ENCODE measurements at regions not wholly inside any gene's neighbourhood (a gene's known extent, or its start where the extent isn't known, plus 50 kb on each side); places are given as distances from the start of the nearest gene placed in this dataset.

DNA sequence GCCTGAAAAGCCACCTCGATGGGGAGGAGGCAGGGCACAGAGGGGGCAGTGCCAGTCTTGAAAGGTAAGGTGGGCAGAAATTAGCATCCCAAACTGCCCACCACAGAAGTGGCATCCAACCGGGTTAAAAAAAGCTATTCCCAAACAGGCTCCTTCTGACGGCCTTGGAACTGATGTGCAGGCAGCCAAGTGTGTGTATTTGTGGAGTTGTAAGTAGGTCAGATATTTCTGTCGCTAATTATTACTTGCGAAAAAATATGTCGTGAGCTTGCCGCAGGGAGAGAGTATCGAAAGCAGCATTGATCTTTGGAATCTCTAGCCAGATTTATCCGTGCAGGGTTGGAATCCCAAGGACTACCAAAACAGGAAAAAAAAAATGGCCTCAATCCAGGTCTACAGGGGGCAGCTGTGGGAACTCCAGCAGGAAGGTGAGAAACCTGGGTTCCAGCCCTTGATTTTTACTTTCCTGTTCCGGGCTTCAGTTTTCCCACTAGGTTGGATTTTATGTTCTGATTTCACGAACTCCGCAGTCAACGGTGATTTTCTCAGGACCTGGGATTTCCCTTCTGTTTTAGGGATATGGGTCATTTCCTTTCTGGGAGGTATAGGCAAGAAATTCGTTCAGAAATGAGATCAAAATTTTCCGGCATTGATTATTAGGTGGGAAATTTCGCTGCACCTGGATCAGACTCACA, 200.8 kb downstream of the RGS3 start:
- H3K27me3 ChIP-seq, result peaks cover 11% of the 10 kb centered on the region
- WGBS (ENCODE audit: low lambda C conversion rate, missing lambda C conversion rate), result 88% methylated on average over 16 of the region's 16 CpGs
- no peaks in the 10 kb centered on the region for H3K9me2 ChIP-seq (replicated peaks; ENCODE audit: insufficient read depth)
- H2AFZ ChIP-seq, result no peak overlapping the region
- TF ChIP-seq EZH2phosphoT487 (IDR thresholded peaks at IDR 0.05; ENCODE audit: low read depth, severe bottlenecking, unreplicated experiment) (no peak), EZH2 (IDR thresholded peaks at IDR 0.05; ENCODE audit: borderline replicate concordance) (no peak)
- TF ChIP-seq, protein P1, sequence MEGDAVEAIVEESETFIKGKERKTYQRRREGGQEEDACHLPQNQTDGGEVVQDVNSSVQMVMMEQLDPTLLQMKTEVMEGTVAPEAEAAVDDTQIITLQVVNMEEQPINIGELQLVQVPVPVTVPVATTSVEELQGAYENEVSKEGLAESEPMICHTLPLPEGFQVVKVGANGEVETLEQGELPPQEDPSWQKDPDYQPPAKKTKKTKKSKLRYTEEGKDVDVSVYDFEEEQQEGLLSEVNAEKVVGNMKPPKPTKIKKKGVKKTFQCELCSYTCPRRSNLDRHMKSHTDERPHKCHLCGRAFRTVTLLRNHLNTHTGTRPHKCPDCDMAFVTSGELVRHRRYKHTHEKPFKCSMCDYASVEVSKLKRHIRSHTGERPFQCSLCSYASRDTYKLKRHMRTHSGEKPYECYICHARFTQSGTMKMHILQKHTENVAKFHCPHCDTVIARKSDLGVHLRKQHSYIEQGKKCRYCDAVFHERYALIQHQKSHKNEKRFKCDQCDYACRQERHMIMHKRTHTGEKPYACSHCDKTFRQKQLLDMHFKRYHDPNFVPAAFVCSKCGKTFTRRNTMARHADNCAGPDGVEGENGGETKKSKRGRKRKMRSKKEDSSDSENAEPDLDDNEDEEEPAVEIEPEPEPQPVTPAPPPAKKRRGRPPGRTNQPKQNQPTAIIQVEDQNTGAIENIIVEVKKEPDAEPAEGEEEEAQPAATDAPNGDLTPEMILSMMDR (IDR thresholded peaks at IDR 0.05; ENCODE audit: poor library complexity), result no peak
- no peaks in the 10 kb centered on the region for H3K9me3 ChIP-seq (ENCODE audit: low read depth)
- no peaks in the 10 kb centered on the region for H4K20me1 ChIP-seq (ENCODE audit: insufficient read depth, poor library complexity, severe bottlenecking)
- no peaks in the 10 kb centered on the region for H3K36me3 ChIP-seq (replicated peaks; ENCODE audit: insufficient read depth, low read depth)
- no peaks in the 10 kb centered on the region for H3K79me2 ChIP-seq
- no peak for DNase-seq (ENCODE audit: low spot score)
- no peak overlapping the region for H3K4me3 ChIP-seq
- no peak overlapping the region for H3K4me2 ChIP-seq
- no peaks in the 10 kb centered on the region for H3K4me1 ChIP-seq (ENCODE audit: insufficient read depth)
- no peak overlapping the region for H3K27ac ChIP-seq

DNA sequence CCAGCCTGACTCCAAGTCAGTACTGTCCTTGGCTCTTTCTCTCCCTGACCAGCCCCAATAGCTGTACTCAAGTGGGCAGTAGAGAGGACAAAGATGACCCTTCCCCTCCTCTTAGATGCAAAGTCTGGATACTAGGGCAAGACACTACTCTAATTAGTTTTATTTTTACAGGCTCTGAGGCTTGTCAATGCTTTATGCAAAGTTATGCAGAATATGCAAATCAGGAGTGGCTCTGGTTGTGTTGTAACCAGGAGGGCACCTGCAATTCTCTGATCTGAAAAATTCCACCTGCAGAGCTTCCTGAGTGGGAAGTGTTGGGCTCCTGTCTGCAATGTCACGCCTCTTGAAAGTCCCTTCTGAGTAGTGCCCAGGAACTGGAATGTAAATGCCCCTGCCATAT, 201.5 kb downstream of the RGS3 start:
- Histone ChIP-seq H3K9me3 (ENCODE audit: low read depth) (no peaks in the 10 kb centered on the region), H3K36me3 (replicated peaks; ENCODE audit: insufficient read depth, low read depth) (no peaks in the 10 kb centered on the region), H3K4me2 (no peak overlapping the region), H3K4me3 (no peak overlapping the region), H3K9me2 (replicated peaks; ENCODE audit: insufficient read depth) (no peaks in the 10 kb centered on the region), H4K20me1 (ENCODE audit: insufficient read depth, poor library complexity, severe bottlenecking) (no peaks in the 10 kb centered on the region), H3K27me3 (peaks cover 6% of the 10 kb centered on the region), H3K79me2 (no peaks in the 10 kb centered on the region), H3K27ac (no peak overlapping the region), H2AFZ (no peak overlapping the region), H3K4me1 (ENCODE audit: insufficient read depth) (no peaks in the 10 kb centered on the region)
- 93% methylated on average over 1 of the region's 1 CpG for WGBS (ENCODE audit: low lambda C conversion rate, missing lambda C conversion rate)
- TF ChIP-seq, protein P1 (IDR thresholded peaks at IDR 0.05; ENCODE audit: poor library complexity), result no peak
- TF ChIP-seq EZH2phosphoT487 (IDR thresholded peaks at IDR 0.05; ENCODE audit: low read depth, severe bottlenecking, unreplicated experiment) (no peak), EZH2 (IDR thresholded peaks at IDR 0.05; ENCODE audit: borderline replicate concordance) (no peak)
- no peak for DNase-seq (ENCODE audit: low spot score)

DNA sequence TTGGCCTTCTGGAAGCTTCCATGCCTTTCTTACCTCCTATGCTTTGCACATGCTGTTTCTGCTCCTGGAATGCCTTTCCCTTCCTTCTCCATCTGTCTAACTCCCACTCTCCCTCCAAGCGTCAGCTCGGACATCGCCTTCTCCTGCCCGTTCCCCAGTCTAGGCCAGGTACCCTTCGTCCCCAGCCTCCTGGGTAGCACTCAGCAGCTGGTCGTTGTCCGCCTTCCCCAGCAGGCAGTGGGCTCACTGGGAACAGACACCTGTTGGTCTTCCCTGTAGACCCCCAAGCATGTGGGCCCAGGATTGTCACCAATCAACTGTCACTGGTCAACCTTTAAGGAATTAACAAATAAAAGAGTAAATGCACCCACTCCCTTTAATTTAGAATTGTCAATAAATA, 202.2 kb downstream of the RGS3 start:
- H3K79me2 ChIP-seq, result no peaks in the 10 kb centered on the region
- no peaks in the 10 kb centered on the region for H3K9me3 ChIP-seq (ENCODE audit: low read depth)
- H3K27ac ChIP-seq, result no peak overlapping the region
- no peak overlapping the region for H3K4me2 ChIP-seq
- DNase-seq (ENCODE audit: low spot score), result no peak
- H3K4me1 ChIP-seq (ENCODE audit: insufficient read depth), result no peaks in the 10 kb centered on the region
- H3K9me2 ChIP-seq (replicated peaks; ENCODE audit: insufficient read depth), result no peaks in the 10 kb centered on the region
- no peaks in the 10 kb centered on the region for H3K36me3 ChIP-seq (replicated peaks; ENCODE audit: insufficient read depth, low read depth)
- H2AFZ ChIP-seq, result no peak overlapping the region
- TF ChIP-seq EZH2phosphoT487 (IDR thresholded peaks at IDR 0.05; ENCODE audit: low read depth, severe bottlenecking, unreplicated experiment) (no peak), EZH2 (IDR thresholded peaks at IDR 0.05; ENCODE audit: borderline replicate concordance) (no peak)
- TF ChIP-seq, protein P1 (IDR thresholded peaks at IDR 0.05; ENCODE audit: poor library complexity), result no peak
- whole genome bisulfite sequencing (ENCODE audit: low lambda C conversion rate, missing lambda C conversion rate), result 90% methylated on average over 7 of the region's 7 CpGs
- no peaks in the 10 kb centered on the region for H4K20me1 ChIP-seq (ENCODE audit: insufficient read depth, poor library complexity, severe bottlenecking)
- H3K27me3 ChIP-seq, result no peaks in the 10 kb centered on the region
- no peak overlapping the region for H3K4me3 ChIP-seq

All from hepatocyte (in vitro differentiated cells).